Stomach smooth muscle (tissue), 2 donors: ENCODE measurements at regions not wholly inside any gene's neighbourhood (a gene's known extent, or its start where the extent isn't known, plus 50 kb on each side); places are given as distances from the start of the nearest gene placed in this dataset.
A peak's percentile ranks its signal among the peaks of the same experiment; 100 is the strongest.

Source experiments
- H3K27ac ChIP-seq: one replicate; pipeline ENCODE4 v1.7.0; 2013; ENCODE audit warnings: mild to moderate bottlenecking, low read length, inconsistent platforms
- H3K27me3 ChIP-seq, 2 donors: one replicate each; pipeline ENCODE4 v1.7.0; 2013; ENCODE audit warnings: low read length in 2 of 2; ENCODE audit not compliant: insufficient read depth in 2 of 2, control insufficient read depth in 1 of 2
- H3K36me3 ChIP-seq, 2 donors: one replicate each; pipeline ENCODE4 v1.7.0; 2013; ENCODE audit warnings: low read length in 2 of 2; ENCODE audit not compliant: control insufficient read depth in 2 of 2, insufficient read depth in 2 of 2
- H3K4me1 ChIP-seq: one replicate; pipeline ENCODE4 v1.7.0; 2013; ENCODE audit warnings: low read length; ENCODE audit not compliant: control insufficient read depth, insufficient read depth
- H3K4me3 ChIP-seq, 2 donors: one replicate each; pipeline ENCODE4 v1.7.0; 2013; ENCODE audit warnings: low read length in 2 of 2
- H3K9ac ChIP-seq, 2 donors: one replicate each; pipeline ENCODE4 v1.7.0; 2013; ENCODE audit warnings: low read length in 2 of 2, mild to moderate bottlenecking in 1 of 2
- H3K9me3 ChIP-seq, 2 donors: one replicate each; pipeline ENCODE4 v1.7.0; 2013; ENCODE audit warnings: low read length in 2 of 2; ENCODE audit not compliant: control insufficient read depth in 2 of 2
- donor health status: healthy.
- donor health status: Pancreatic carcinoma.

DNA sequence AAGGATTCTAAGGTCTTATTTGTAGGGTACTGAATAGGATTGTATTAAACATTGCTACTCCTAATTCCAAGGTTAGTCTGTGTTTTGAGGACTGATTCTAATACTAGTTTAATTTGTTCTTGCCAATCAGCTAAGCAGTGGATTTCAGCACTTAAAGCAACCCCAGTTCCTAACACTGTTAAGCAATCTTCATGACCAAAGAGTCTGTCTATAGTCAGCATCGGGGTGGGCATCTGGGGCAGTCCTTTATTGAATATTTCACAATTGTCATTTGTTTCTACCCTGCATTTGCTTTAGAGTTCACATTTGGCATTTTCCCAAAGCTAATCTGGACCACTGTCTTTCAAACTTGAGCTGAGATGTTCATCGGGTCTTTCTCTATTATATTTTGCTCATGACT, 248.0 kb upstream of the TANK start:
- Histone ChIP-seq H3K27ac (no peak overlapping the region), H3K4me3 (no peak overlapping the region), H3K27me3 (no peaks in the 10 kb centered on the region), H3K9ac (no peak overlapping the region), H3K9me3 (no peaks in the 10 kb centered on the region), H3K36me3 (no peaks in the 10 kb centered on the region), H3K4me1 (peaks cover 8% of the 10 kb centered on the region)

- no peaks in the 10 kb centered on the region for H3K36me3 ChIP-seq
- peaks cover 8% of the 10 kb centered on the region for H3K4me1 ChIP-seq
- no peaks in the 10 kb centered on the region for H3K27me3 ChIP-seq
- H3K9ac ChIP-seq: no peak overlapping the region
- no peak overlapping the region for H3K4me3 ChIP-seq
- H3K9me3 ChIP-seq: no peaks in the 10 kb centered on the region
- no peak overlapping the region for H3K27ac ChIP-seq
Observed at GRCh38 chr2:160913323-160913722, 246.9 kb upstream of the TANK start.

DNA sequence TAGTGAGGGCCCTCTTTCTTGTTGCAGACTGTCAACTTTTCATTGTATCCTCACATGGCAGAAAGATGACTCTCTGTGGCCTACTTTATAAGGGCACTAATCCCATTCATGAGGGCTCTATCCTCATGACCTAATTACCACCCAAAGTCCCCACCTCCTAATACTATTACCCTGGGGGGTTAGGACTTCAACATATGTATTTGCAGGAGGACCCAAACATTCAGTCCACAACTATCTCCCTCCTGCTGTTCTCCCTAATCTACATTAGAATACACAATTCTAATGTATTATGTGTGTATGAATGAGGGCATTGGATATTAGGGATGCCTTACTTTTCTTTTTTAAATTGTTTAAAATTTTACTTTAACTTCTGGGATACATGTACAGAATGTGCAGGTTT, 246.0 kb upstream of the TANK start:
- no peak overlapping the region for H3K4me3 ChIP-seq
- H3K27ac ChIP-seq: no peak overlapping the region
- H3K36me3 ChIP-seq: no peaks in the 10 kb centered on the region
- H3K9me3 ChIP-seq: no peaks in the 10 kb centered on the region
- H3K27me3 ChIP-seq: no peaks in the 10 kb centered on the region
- peaks cover 8% of the 10 kb centered on the region for H3K4me1 ChIP-seq
- no peak overlapping the region for H3K9ac ChIP-seq

DNA sequence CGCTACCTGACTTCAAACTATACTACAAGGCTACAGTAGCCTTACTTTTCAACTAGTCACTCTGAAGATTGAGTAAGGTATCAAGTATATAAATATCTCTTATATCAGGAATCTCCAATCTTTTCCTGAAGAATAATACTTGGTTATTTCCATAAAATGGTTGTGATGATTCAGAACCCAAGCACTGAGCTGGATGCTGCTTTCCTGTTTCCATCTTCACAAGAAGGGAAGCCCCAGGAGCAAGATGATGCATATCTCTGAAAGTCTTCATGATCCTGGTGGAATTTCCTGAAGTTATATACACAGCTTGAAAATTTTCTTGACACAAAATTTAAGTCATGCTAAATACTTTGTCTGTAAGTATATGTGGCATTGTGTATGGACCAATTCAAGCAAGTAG, 243.9 kb upstream of the TANK start:
- Histone ChIP-seq H3K9me3 (no peaks in the 10 kb centered on the region), H3K27me3 (no peaks in the 10 kb centered on the region), H3K4me3 (no peak overlapping the region), H3K9ac (no peak overlapping the region), H3K4me1 (peaks cover 8% of the 10 kb centered on the region), H3K27ac (no peak overlapping the region), H3K36me3 (no peaks in the 10 kb centered on the region)

GRCh38 chr2:160917850-160918249, 242.4 kb upstream of the TANK start:
- H3K27me3 ChIP-seq: no peaks in the 10 kb centered on the region

DNA sequence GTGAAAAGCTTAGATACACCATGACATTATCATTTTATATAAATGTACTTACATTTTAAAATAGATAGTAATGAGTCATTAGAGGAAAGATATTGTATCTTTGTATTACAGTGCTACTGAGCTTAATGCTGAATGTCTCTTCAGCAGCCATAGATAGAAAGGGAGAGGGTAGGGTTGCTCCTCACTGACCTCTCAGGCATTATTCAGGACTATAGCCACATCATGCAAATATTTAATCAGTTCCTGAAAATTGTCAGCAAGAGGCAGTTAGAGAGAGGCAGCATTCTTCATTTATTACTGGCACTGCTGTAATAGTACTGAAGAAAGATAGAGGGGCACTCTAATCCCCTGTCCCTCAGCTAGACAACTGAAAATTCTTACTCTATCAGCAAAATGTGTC, 242.0 kb upstream of the TANK start:
- Histone ChIP-seq H3K4me3 (no peak overlapping the region), H3K4me1 (peaks cover 11% of the 10 kb centered on the region), H3K9me3 (no peaks in the 10 kb centered on the region), H3K27me3 (no peaks in the 10 kb centered on the region), H3K9ac (no peak overlapping the region), H3K27ac (no peak overlapping the region), H3K36me3 (no peaks in the 10 kb centered on the region)

More at GRCh38 chr2:160917850-160918249, 242.4 kb upstream of the TANK start:
- Histone ChIP-seq H3K27ac (no peak overlapping the region), H3K9ac (no peak overlapping the region), H3K9me3 (no peaks in the 10 kb centered on the region), H3K36me3 (no peaks in the 10 kb centered on the region), H3K4me1 (peaks cover 11% of the 10 kb centered on the region), H3K4me3 (no peak overlapping the region)

DNA sequence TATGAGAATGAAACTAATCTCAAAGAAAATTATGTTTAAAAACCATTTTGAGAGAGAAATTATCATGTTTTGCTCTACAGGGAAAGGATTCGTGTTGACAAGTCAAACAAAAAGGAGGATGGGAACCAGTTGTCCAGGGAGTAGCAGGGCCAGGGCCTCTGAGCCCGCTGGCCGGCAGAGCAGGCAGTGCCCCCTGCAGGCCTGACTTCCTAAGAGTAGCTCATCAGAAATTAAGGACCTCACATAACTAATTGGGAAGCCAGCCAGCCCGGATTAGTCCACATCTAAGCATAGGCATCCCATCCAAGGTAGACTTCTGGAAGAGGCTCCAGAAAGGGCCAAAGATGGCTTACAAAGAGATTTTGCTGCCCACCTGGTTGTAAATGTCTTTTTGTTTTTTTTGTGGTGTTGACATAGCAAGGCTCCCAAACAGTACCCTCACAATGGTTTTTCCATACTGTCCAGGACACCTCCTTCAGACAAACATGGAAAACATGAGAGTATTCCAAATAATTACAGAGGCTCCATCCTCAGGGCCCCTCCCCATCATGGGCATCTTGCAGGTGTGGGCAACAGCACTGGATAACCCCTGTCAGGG, 241.2 kb upstream of the TANK start:
- Histone ChIP-seq H3K36me3 (no peaks in the 10 kb centered on the region), H3K4me3 (no peak overlapping the region), H3K27ac (no peak overlapping the region), H3K9ac (no peak overlapping the region), H3K4me1 (peaks cover 11% of the 10 kb centered on the region), H3K9me3 (no peaks in the 10 kb centered on the region), H3K27me3 (no peaks in the 10 kb centered on the region)

- Histone ChIP-seq H3K27ac (peak overlapping the region; percentile 68), H3K4me1 (peaks cover 11% of the 10 kb centered on the region), H3K9me3 (no peaks in the 10 kb centered on the region), H3K9ac (no peak overlapping the region), H3K36me3 (no peaks in the 10 kb centered on the region), H3K27me3 (no peaks in the 10 kb centered on the region), H3K4me3 (peak overlapping the region in 1 of 2 donors; percentile 0)
Observed at GRCh38 chr2:160920061-160920460, 240.2 kb upstream of the TANK start.

GRCh38 chr2:160920791-160921303, 239.4 kb upstream of the TANK start:
- H3K9me3 ChIP-seq: no peaks in the 10 kb centered on the region
- H3K4me1 ChIP-seq: peaks cover 11% of the 10 kb centered on the region
- no peaks in the 10 kb centered on the region for H3K27me3 ChIP-seq
- peak overlapping the region; percentile 68 for H3K27ac ChIP-seq
- peak overlapping the region in 1 of 2 donors; percentile 7 for H3K9ac ChIP-seq
- H3K36me3 ChIP-seq: no peaks in the 10 kb centered on the region
- peak overlapping the region; percentile 0 to 54 for H3K4me3 ChIP-seq

GRCh38 chr2:160921386-160921964, 238.8 kb upstream of the TANK start:
- H3K36me3 ChIP-seq: no peaks in the 10 kb centered on the region
- H3K9ac ChIP-seq: no peak overlapping the region
- H3K9me3 ChIP-seq: no peaks in the 10 kb centered on the region
- no peaks in the 10 kb centered on the region for H3K27me3 ChIP-seq
- peak overlapping the region; percentile 68 for H3K27ac ChIP-seq
- peaks cover 11% of the 10 kb centered on the region for H3K4me1 ChIP-seq
- H3K4me3 ChIP-seq: peak overlapping the region; percentile 0 to 54

- Histone ChIP-seq H3K4me1 (peaks cover 11% of the 10 kb centered on the region), H3K36me3 (no peaks in the 10 kb centered on the region), H3K9ac (no peak overlapping the region), H3K27me3 (no peaks in the 10 kb centered on the region), H3K9me3 (no peaks in the 10 kb centered on the region), H3K4me3 (no peak overlapping the region), H3K27ac (no peak overlapping the region)
Observed at GRCh38 chr2:160924936-160925353, 235.3 kb upstream of the TANK start.
